ENCODE measurements at regions not wholly inside any gene's neighbourhood (a gene's known extent, or its start where the extent isn't known, plus 50 kb on each side); places are given as distances from the start of the nearest gene placed in this dataset.

DNA sequence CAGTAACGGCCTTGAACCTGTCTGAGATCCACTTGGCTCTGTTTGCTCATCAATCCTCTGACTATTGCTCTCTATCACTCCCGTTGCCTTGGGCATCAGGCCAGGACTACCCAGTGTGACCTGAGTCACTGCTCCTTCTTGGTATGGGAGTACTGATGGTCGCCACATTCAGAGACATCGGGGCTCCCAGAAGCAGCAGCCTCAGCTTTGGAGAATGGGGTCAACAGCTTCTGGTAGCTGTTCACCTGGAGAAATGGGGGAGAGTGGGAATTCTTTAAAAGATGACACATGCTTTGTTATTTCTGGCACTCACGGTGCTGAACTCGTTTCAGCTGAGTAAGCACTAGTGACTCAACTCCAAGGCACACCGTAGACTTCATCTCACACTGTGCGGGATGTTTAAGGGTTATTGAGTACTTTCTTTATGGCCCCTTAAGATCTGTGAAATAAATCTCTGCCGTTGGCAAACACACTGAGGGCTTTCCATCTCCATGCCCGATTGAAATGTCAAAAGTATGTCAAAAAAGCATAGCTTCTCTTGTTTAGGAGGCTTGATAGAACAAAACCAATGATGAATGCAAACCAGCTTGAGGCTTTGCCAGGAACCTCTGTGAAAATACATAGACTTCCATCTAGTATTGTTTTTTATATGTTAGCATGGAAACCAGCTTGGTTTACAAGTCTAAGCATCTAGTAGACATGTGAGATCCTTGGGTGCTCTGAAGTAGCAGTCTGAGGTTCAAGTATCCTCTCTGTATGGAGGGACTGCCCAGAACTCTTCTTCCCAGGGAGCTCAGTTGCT is 333.1 kb downstream of the CXCL12 start:
- WGBS, 2 donors (ENCODE audit: low coverage in 1 of 2), result 34 to 45% methylated on average over 8 of the region's 10 CpGs
- TF ChIP-seq EP300 (IDR thresholded peaks at IDR 0.05) (no peak), POLR2A (IDR thresholded peaks at IDR 0.05) (no peak), CTCF (IDR thresholded peaks at IDR 0.05) (no peak), POLR2AphosphoS5 (IDR thresholded peaks at IDR 0.05) (no peak)
- no peaks in the 10 kb centered on the region for H3K9me3 ChIP-seq
- H3K27ac ChIP-seq, result no peak overlapping the region
- H3K36me3 ChIP-seq, result no peaks in the 10 kb centered on the region
- ATAC-seq, result no peak
- H3K27me3 ChIP-seq, result peaks cover 27% of the 10 kb centered on the region
- no peak overlapping the region for H3K4me3 ChIP-seq
- H3K4me1 ChIP-seq, result peaks cover 0 to 11% (median 3%) of the 10 kb centered on the region in 3 donors

DNA sequence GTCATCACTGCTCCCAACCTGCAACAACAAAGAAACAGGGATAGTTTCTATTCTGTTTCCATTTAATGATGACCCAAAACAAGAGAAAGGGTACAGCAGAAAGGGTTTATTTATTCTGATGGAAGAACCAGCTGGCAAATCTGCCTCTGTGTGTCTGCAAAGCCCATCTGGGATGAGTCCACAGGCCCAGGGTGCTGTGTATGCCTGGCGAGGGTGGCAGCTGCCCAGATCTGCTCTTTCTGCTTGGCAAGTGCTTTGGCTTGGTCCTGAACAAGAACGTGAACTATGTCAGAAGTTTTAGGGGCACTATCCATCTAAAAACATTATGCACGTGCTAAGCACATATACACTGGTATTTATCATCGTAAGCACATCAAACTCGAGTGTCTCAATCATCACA is 333.8 kb downstream of the CXCL12 start:
- no peak overlapping the region for H3K27ac ChIP-seq

DNA sequence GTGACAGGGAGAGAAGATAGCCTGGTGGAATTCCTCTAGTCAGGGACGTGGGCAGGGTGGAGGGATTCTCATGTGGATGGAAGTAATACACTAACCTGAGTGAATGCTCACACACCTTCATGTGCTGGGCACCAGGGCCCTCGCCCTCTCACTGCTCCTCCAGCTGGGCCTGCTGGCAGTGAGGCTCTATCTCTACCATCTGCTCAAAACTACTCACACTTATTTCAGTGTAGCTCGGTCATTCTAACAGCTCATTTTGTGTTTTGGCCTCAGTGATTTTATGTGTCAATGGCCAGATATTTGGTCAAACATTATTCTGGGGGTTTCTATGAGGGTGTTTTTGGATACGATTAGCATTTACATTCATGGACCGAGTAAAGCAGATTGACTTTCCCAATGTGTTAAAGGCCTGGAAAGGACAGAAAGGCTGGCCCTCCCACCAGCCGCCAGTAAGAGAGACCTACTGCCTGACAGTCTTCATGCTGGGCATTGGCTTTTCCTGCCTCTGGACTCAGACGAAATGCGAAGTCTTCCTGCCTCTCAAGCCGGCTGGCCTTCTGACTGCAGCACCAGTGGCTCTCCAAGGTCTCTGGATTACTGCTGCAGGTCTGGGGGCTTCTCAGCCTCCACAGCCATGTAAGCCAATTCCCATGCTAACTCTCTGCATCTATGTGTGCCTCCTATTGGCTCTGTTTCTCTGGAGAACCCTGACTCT is 335.4 kb downstream of the CXCL12 start:
- H3K27ac ChIP-seq, result no peak overlapping the region
- TF ChIP-seq POLR2A (IDR thresholded peaks at IDR 0.05) (no peak), POLR2AphosphoS5 (IDR thresholded peaks at IDR 0.05) (no peak), EP300 (IDR thresholded peaks at IDR 0.05) (no peak), CTCF (IDR thresholded peaks at IDR 0.05) (no peak)
- peaks cover 21% of the 10 kb centered on the region for H3K27me3 ChIP-seq
- no peaks in the 10 kb centered on the region for H3K36me3 ChIP-seq
- no peak for ATAC-seq
- H3K4me1 ChIP-seq, result peaks cover 0 to 33% (median 14%) of the 10 kb centered on the region in 3 donors
- H3K4me3 ChIP-seq, result no peak overlapping the region
- H3K9me3 ChIP-seq, result no peaks in the 10 kb centered on the region
- WGBS, 2 donors (ENCODE audit: low coverage in 1 of 2), result 95 to 100% methylated on average over 1 to 8 of the region's 9 CpGs

More for the DNA sequence above, 333.8 kb downstream of the CXCL12 start:
- Histone ChIP-seq H3K27me3 (peaks cover 26% of the 10 kb centered on the region), H3K9me3 (no peaks in the 10 kb centered on the region), H3K36me3 (no peaks in the 10 kb centered on the region), H3K4me1 (peaks cover 0 to 17% (median 8%) of the 10 kb centered on the region in 3 donors), H3K4me3 (no peak overlapping the region)
- WGBS, 2 donors (ENCODE audit: low coverage in 1 of 2), result 77% methylated on average over 5 of the region's 5 CpGs; no CpG with 5 or more reads in 1 of the 2 donors
- TF ChIP-seq POLR2AphosphoS5 (IDR thresholded peaks at IDR 0.05) (no peak), CTCF (IDR thresholded peaks at IDR 0.05) (no peak), POLR2A (IDR thresholded peaks at IDR 0.05) (no peak), EP300 (IDR thresholded peaks at IDR 0.05) (no peak)
- ATAC-seq, result no peak

- Histone ChIP-seq H3K4me1 (peaks cover 0 to 43% (median 16%) of the 10 kb centered on the region in 3 donors), H3K36me3 (no peaks in the 10 kb centered on the region), H3K27me3 (peaks cover 4% of the 10 kb centered on the region), H3K9me3 (no peaks in the 10 kb centered on the region), H3K27ac (peak overlapping the region in 2 of 4 donors; percentile 26 to 39), H3K4me3 (no peak overlapping the region)
- 20 to 44% methylated on average over 6 to 10 of the region's 12 CpGs for WGBS, 2 donors (ENCODE audit: low coverage in 1 of 2)
- ATAC-seq, result no peak
- TF ChIP-seq POLR2A (IDR thresholded peaks at IDR 0.05), result no peak
- no peak for TF ChIP-seq EP300 (IDR thresholded peaks at IDR 0.05)
- TF ChIP-seq POLR2AphosphoS5 (IDR thresholded peaks at IDR 0.05), result no peak
- TF ChIP-seq CTCF (IDR thresholded peaks at IDR 0.05), result no peak
These were observed 337.5 kb downstream of the CXCL12 start for GRCh38 chr10:44047361-44047760.

Measured in gastroesophageal sphincter (tissue), 4 donors.